DND-41 (cell line): ENCODE measurements at regions not wholly inside any gene's neighbourhood (a gene's known extent, or its start where the extent isn't known, plus 50 kb on each side); places are given as distances from the start of the nearest gene placed in this dataset.

ENCODE experiments used
- CTCF ChIP-seq: IDR thresholded peaks from 2 replicates; pipeline ENCODE4 v1.5.1; 2012; ENCODE audit warnings: borderline replicate concordance, low read length, moderate library complexity, mild to moderate bottlenecking; ENCODE audit not compliant: poor library complexity, severe bottlenecking; ENCODE audit errors: extremely low read depth
- EZH2 ChIP-seq: IDR thresholded peaks from 3 replicates; pipeline ENCODE4 v1.6.1; 2012; ENCODE audit warnings: borderline replicate concordance, low read depth, mild to moderate bottlenecking, moderate library complexity, low read length, inconsistent platforms; ENCODE audit not compliant: severe bottlenecking

- TF ChIP-seq CTCF = no peak
- TF ChIP-seq EZH2 = no peak
These were observed 75.6 kb downstream of the AKR1C4 start for GRCh38 chr10:5272065-5272803.
